ENCODE measurements at regions not wholly inside any gene's neighbourhood (a gene's known extent, or its start where the extent isn't known, plus 50 kb on each side); places are given as distances from the start of the nearest gene placed in this dataset.

DNA sequence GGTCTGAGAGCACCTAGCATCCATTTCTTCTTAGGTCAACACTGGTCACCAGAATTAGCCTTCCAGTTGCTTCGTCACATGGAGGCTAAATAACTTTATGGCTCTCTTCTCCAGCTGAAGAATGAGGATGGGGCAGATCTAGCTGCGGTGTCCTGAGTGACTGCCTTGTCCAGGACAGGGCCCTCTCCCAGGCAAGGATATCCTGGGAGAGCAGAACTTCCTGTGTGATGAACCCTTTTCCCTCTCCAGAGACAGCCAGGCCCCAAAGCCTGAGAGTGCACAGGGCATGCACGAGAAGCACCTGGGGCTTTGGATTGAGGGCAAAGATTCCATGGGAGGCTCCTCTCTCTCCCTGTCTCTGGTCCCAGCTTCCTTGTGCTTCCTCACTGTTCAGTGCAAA, 108.2 kb upstream of the MAMLD1 start (continued):
- TF ChIP-seq CHD7 (IDR thresholded peaks at IDR 0.05; ENCODE audit: low read depth, low read length) (no peak), ZNF23 (CRISPR knock-in tag; IDR thresholded peaks at IDR 0.05) (no peak), TCF7L2 (IDR thresholded peaks at IDR 0.05; ENCODE audit: low read depth, low read length) (no peak), ZNF431 (CRISPR knock-in tag; IDR thresholded peaks at IDR 0.05) (no peak)

All from K562 (cell line).